ENCODE measurements at regions not wholly inside any gene's neighbourhood (a gene's known extent, or its start where the extent isn't known, plus 50 kb on each side); places are given as distances from the start of the nearest gene placed in this dataset.

- no peak for DNase-seq (ENCODE audit: low spot score)
Observed at GRCh38 chr15:70303981-70304380, 206.3 kb upstream of the TLE3 start.

- no peak for DNase-seq (ENCODE audit: low spot score)
Observed at GRCh38 chr15:70302360-70302759, 204.6 kb upstream of the TLE3 start.

GRCh38 chr15:70301396-70301795 is 203.7 kb upstream of the TLE3 start:
- no peak for DNase-seq (ENCODE audit: low spot score)

- no peak for DNase-seq (ENCODE audit: low spot score)
Observed at GRCh38 chr15:70299931-70300869, 202.5 kb upstream of the TLE3 start.

- DNase-seq (ENCODE audit: low spot score) = no peak
Observed at GRCh38 chr15:70297465-70298058, 199.8 kb upstream of the TLE3 start.

GRCh38 chr15:70294731-70295305 is 197.1 kb upstream of the TLE3 start:
- DNase-seq (ENCODE audit: low spot score) = no peak

- DNase-seq (ENCODE audit: low spot score) = no peak
Observed at GRCh38 chr15:70293591-70294470, 196.1 kb upstream of the TLE3 start.

GRCh38 chr15:70293138-70293537 is 195.4 kb upstream of the TLE3 start:
- DNase-seq (ENCODE audit: low spot score) = no peak

GRCh38 chr15:70292076-70292760 is 194.5 kb upstream of the TLE3 start:
- DNase-seq (ENCODE audit: low spot score) = no peak

GRCh38 chr15:70291305-70292075 is 193.8 kb upstream of the TLE3 start:
- no peak for DNase-seq (ENCODE audit: low spot score)

GRCh38 chr15:70290708-70291107 is 193.0 kb upstream of the TLE3 start:
- DNase-seq (ENCODE audit: low spot score) = no peak

- DNase-seq (ENCODE audit: low spot score) = peak; percentile 46
Observed at GRCh38 chr15:70289191-70289955, 191.7 kb upstream of the TLE3 start.

GRCh38 chr15:70286113-70286806 is 188.5 kb upstream of the TLE3 start:
- DNase-seq (ENCODE audit: low spot score) = no peak

- no peak for DNase-seq (ENCODE audit: low spot score)
Observed at GRCh38 chr15:70284438-70285214, 186.9 kb upstream of the TLE3 start.

- DNase-seq (ENCODE audit: low spot score) = no peak
Observed at GRCh38 chr15:70283511-70283910, 185.8 kb upstream of the TLE3 start.

- DNase-seq (ENCODE audit: low spot score) = peak; percentile 71
Observed at GRCh38 chr15:70281811-70282307, 184.1 kb upstream of the TLE3 start.

- DNase-seq (ENCODE audit: low spot score) = no peak
Observed at GRCh38 chr15:70281261-70281810, 183.6 kb upstream of the TLE3 start.

GRCh38 chr15:70280781-70281180 is 183.1 kb upstream of the TLE3 start:
- no peak for DNase-seq (ENCODE audit: low spot score)
